Adrenal gland (tissue), 9 donors: ENCODE measurements at regions not wholly inside any gene's neighbourhood (a gene's known extent, or its start where the extent isn't known, plus 50 kb on each side); places are given as distances from the start of the nearest gene placed in this dataset.

ENCODE experiments used
- DNase-seq, 7 donors: peaks; one replicate each; pipeline ENCODE4 v3.0.0-alpha.2; 2019 to 2020
- H3K27ac ChIP-seq, 5 donors: fragments of 200-600 bp; sonication (generic) in 4 of 5; 1 replicate in 3 of 5; 2 replicates in 2 of 5; pipeline versions ENCODE4 v1.5.1 to v1.8.0; 2016 to 2020; ENCODE audit warnings: mild to moderate bottlenecking in 1 of 5
- H3K27me3 ChIP-seq: fragments of 200-600 bp; 2 replicates; pipeline ENCODE4 v1.8.0; 2021
- H3K36me3 ChIP-seq, 2 donors: fragments of 200-600 bp; replicated peaks in 1 of 2; 1 replicate in 1 of 2; 2 replicates in 1 of 2; pipeline versions ENCODE4 v1.5.1 to v1.8.0; 2018 to 2022
- H3K4me1 ChIP-seq, 2 donors: fragments of 200-600 bp; replicated peaks in 1 of 2; 1 replicate in 1 of 2; 2 replicates in 1 of 2; pipeline versions ENCODE4 v1.5.1 to v1.8.0; 2018 to 2021
- H3K4me3 ChIP-seq, 4 donors: fragments of 200-600 bp; sonication (generic) in 3 of 4; one replicate each; pipeline ENCODE4 v1.5.1; 2016 to 2018
- H3K9me3 ChIP-seq, 3 donors: fragments of 200-600 bp; sonication (generic) in 1 of 3; replicated peaks in 1 of 3; 1 replicate in 2 of 3; 2 replicates in 1 of 3; pipeline versions ENCODE4 v1.5.1 to v1.8.0; 2016 to 2021
- POLR2A ChIP-seq, 2 donors: fragments of 450-650 bp; IDR thresholded peaks; one replicate each; pipeline ENCODE4 v1.6.1; 2017; ENCODE audit warnings: antibody characterized with exemption in 2 of 2, mild to moderate bottlenecking in 2 of 2, moderate library complexity in 1 of 2
- WGBS, 4 donors: extraction: QIAGEN DNeasy Blood & Tissue Kit in 2 of 4; methylation state at CpG; one replicate each; pipeline versions ENCODE4 v1.1.5 to v1.1.7; 2013 to 2017; 5-methylcytosine and 5-hydroxymethylcytosine counted together
- intact Hi-C, 2 donors: fragments of 100-400 bp; cut with DNase I; formaldehyde crosslinking; loops; one replicate each; pipeline versions ENCODE4 v1.14.1 to v1.15.0; 2022 to 2023
- TF ChIP-seq, protein P1 (sequence below), 6 experiments: fragments of 450-650 bp in 4 of 6; fragments of 200-600 bp in 2 of 6; sonication (generic) in 1 of 6; IDR thresholded peaks; 1 replicate in 5 of 6; 2 replicates in 1 of 6; pipeline versions ENCODE4 v1.5.1 to v1.8.0; 2016 to 2021; ENCODE audit warnings: antibody characterized with exemption in 6 of 6, mild to moderate bottlenecking in 2 of 6, moderate library complexity in 1 of 6
- donor health status: healthy with polysubstance abuse.
- donor health status: Bipolar disorder and iron deficiency.
- donor health status: DM: yes; HTN: yes; CAD: no.
- donor health status: DM: no; HTN: no; CAD: no.
- donor health status: DM: no; HTN: no; CAD: no.

DNA sequence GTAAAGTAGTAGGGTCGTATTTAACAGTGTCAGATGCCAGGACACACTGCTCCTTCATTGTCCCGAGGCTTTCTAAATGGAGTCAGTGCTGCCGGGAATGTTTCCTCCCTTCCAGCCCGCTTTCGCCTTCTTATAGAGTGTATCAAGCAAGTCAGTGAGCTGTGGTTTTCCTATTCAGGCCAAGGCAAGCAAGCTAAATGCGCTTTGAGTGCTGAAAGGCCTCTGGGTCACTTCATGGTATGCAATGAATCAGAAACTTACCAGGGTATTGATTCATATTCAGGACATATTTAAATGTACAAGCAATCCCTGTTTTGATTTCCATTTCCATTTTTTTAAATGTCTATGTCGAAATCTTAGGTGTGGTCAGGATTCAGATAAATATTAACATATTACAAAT is 327.9 kb upstream of the SOX9 start:
- TF ChIP-seq, protein P1, sequence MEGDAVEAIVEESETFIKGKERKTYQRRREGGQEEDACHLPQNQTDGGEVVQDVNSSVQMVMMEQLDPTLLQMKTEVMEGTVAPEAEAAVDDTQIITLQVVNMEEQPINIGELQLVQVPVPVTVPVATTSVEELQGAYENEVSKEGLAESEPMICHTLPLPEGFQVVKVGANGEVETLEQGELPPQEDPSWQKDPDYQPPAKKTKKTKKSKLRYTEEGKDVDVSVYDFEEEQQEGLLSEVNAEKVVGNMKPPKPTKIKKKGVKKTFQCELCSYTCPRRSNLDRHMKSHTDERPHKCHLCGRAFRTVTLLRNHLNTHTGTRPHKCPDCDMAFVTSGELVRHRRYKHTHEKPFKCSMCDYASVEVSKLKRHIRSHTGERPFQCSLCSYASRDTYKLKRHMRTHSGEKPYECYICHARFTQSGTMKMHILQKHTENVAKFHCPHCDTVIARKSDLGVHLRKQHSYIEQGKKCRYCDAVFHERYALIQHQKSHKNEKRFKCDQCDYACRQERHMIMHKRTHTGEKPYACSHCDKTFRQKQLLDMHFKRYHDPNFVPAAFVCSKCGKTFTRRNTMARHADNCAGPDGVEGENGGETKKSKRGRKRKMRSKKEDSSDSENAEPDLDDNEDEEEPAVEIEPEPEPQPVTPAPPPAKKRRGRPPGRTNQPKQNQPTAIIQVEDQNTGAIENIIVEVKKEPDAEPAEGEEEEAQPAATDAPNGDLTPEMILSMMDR (IDR thresholded peaks at IDR 0.05) = no peak
- TF ChIP-seq POLR2A (IDR thresholded peaks at IDR 0.05) = no peak
- Histone ChIP-seq H3K27me3 (no peaks in the 10 kb centered on the region), H3K36me3 (no peaks in the 10 kb centered on the region), H3K9me3 (no peaks in the 10 kb centered on the region), H3K4me1 (no peaks in the 10 kb centered on the region), H3K4me3 (no peak overlapping the region), H3K27ac (no peak overlapping the region)
- no peak for DNase-seq
- intact Hi-C loops = no loop called here
- 53 to 80% (median 61%) methylated on average over 7 of the region's 7 CpGs for WGBS, 4 donors

DNA sequence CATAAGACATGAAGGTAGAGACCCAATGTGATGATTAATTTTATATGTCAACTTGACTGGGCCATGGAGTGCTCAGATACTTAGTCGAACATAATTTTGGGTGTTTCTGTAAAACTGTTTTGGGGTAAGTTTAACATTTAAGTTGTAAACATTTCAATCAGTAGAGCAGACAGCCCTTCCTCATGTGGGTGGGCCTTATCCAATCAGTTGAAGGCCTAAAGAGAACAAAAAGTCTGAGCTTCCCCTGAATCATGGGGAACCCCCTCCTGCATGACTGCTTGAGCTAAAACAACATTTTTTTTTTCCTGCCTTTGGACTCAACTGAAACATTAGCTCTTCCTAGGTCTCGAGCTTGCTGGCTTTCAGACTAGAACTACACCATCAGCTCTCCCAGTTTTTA is 327.3 kb upstream of the SOX9 start:
- no peak overlapping the region for H3K27ac ChIP-seq
- no peaks in the 10 kb centered on the region for H3K4me1 ChIP-seq
- H3K9me3 ChIP-seq = no peaks in the 10 kb centered on the region
- WGBS, 4 donors = 71 to 95% (median 79%) methylated on average over 2 of the region's 2 CpGs
- TF ChIP-seq POLR2A (IDR thresholded peaks at IDR 0.05) = no peak
- TF ChIP-seq, protein P1 (IDR thresholded peaks at IDR 0.05) = no peak
- no peaks in the 10 kb centered on the region for H3K27me3 ChIP-seq
- H3K36me3 ChIP-seq = no peaks in the 10 kb centered on the region
- no peak overlapping the region for H3K4me3 ChIP-seq
- DNase-seq = no peak
- intact Hi-C loops = no loop called here

DNA sequence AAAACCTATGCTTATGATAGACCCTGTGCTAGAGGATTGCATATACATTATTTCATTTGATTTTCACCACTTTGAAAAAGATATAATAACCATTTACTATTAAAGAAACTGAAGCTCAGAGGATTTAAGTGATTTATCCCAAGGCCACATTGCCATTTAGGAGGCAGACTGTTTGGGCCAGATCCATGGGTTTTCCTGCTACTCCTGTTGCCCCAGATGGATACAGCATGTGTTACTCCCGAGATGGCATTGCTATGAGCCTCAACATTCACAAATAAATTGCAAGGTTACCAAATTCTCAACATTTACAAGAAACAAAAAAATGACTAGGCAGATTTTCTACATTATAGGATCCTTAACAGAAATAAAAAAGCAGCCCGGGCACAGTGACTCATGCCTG is 322.1 kb upstream of the SOX9 start:
- intact Hi-C loops = no loop called here
- DNase-seq = no peak
- Histone ChIP-seq H3K9me3 (no peaks in the 10 kb centered on the region), H3K27ac (no peak overlapping the region), H3K4me1 (no peaks in the 10 kb centered on the region), H3K27me3 (peaks cover 8% of the 10 kb centered on the region), H3K4me3 (no peak overlapping the region), H3K36me3 (no peaks in the 10 kb centered on the region)
- 66 to 77% (median 75%) methylated on average over 2 of the region's 2 CpGs for WGBS, 4 donors
- no peak for TF ChIP-seq POLR2A (IDR thresholded peaks at IDR 0.05)
- TF ChIP-seq, protein P1 (IDR thresholded peaks at IDR 0.05) = no peak

DNA sequence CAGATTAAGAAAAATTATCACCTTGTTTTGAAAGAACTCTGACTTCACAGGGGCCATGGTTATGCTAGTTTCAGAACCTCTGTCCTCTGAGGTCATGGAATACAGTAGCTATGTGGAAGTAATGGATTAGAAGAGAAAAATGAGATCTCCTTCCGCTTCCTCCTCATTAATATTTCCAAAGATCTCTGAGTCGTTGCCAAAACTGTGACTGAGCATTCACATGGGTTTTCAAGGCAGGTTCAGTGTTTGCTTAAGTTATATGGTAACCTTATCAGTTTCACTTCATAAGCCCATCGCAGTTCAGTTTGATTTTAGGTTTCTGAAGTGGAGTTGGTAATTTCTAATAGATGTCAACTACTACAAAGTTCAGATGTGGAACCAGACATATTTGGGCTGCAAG is 321.2 kb upstream of the SOX9 start:
- no peak for DNase-seq
- WGBS, 4 donors = 60 to 80% (median 69%) methylated on average over 3 of the region's 3 CpGs
- no peaks in the 10 kb centered on the region for H3K9me3 ChIP-seq
- H3K4me3 ChIP-seq = no peak overlapping the region
- peaks cover 8% of the 10 kb centered on the region for H3K27me3 ChIP-seq
- intact Hi-C loops = no loop called here
- H3K4me1 ChIP-seq = no peaks in the 10 kb centered on the region
- H3K27ac ChIP-seq = no peak overlapping the region
- no peaks in the 10 kb centered on the region for H3K36me3 ChIP-seq
- no peak for TF ChIP-seq POLR2A (IDR thresholded peaks at IDR 0.05)
- TF ChIP-seq, protein P1 (IDR thresholded peaks at IDR 0.05) = no peak
